GM19035 (cell line): ENCODE measurements at regions not wholly inside any gene's neighbourhood (a gene's known extent, or its start where the extent isn't known, plus 50 kb on each side); places are given as distances from the start of the nearest gene placed in this dataset.
"Not testable (repeated sequence)": the region's sequence is repeated elsewhere in the genome, so short reads cannot be mapped to it uniquely, and the experiment has no call there.

Experiments used
- ATAC-seq: cut with Tn5 transposase; IDR thresholded peaks from one replicate; pipeline ENCODE4 v1.9.1; 2021; ENCODE audit not compliant: unreplicated experiment

- ATAC-seq: no peak
Measured at GRCh38 chr11:129696309-129696989, 119.2 kb upstream of the TMEM45B start.

DNA sequence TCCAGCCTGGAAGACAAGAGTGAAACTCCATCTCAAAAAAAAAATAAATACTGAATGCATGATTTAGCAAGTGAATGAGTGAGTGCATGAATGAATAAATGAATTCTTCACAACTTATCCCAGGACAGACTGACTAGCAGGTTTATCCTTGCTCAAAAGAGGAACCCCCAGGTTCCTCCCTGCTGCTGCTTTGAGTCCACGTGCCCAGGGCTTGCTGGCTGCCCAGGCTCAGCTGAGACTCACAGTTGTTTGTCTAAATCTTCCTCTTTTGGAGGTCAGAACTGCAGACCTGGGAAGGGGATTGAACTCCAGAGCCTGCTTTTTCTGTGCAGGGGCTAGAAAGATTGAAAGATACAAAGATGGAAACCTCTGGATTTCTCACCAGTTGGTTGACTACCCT lies 117.4 kb upstream of the TMEM45B start:
- ATAC-seq: no peak

GRCh38 chr11:129699711-129700304 lies 115.8 kb upstream of the TMEM45B start:
- no peak for ATAC-seq

GRCh38 chr11:129700701-129701100 lies 114.9 kb upstream of the TMEM45B start:
- no peak for ATAC-seq

- ATAC-seq: no peak
Measured at GRCh38 chr11:129701706-129702105, 113.9 kb upstream of the TMEM45B start.

GRCh38 chr11:129702410-129703398 lies 112.9 kb upstream of the TMEM45B start:
- no peak for ATAC-seq

- ATAC-seq: no peak
Measured at GRCh38 chr11:129703846-129704245, 111.8 kb upstream of the TMEM45B start.

DNA sequence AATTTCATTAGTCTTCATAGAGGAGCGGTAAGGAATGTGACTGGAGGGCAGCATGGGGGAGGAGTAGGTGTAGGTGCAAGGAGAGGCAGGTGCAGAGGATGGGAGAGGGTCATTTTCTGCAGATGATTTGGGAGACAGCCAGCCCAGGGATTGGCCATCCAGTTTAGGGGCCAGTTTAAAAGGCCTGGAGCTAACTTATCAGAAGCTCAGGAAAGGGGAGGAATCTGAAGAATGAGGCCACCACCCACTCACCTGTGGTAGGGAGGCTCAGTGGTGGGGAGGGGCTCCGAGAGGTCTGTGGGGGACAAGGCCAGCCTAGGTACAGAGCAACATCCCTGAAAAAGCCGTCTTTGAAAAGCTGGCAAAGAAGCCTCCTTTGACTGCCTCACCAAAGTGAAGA lies 110.8 kb upstream of the TMEM45B start:
- ATAC-seq: no peak

DNA sequence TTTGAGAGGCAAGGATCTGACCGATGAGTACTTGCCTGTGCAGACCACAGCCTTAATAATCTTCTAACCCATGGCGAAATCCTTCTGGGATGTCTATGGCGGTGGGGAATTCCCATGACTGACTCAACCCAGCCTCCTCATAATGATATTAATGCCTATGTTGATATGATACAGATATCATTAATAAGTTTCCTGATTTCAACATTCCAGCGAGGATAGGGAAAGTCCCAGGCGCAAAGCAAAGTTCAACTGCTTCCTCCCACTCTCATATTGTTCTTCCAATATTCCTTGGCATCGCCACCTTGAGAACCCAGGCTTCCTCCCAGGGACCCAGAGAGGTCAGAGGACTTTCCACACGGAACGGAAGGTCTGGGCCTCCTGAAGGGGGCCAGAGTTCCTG lies 110.3 kb upstream of the TMEM45B start:
- ATAC-seq: no peak

- ATAC-seq: no peak
Measured at GRCh38 chr11:129705933-129706332, 109.7 kb upstream of the TMEM45B start.

GRCh38 chr11:129709801-129710398 lies 105.7 kb upstream of the TMEM45B start:
- ATAC-seq: no peak

- ATAC-seq: no peak
Measured at GRCh38 chr11:129710423-129710822, 105.2 kb upstream of the TMEM45B start.

DNA sequence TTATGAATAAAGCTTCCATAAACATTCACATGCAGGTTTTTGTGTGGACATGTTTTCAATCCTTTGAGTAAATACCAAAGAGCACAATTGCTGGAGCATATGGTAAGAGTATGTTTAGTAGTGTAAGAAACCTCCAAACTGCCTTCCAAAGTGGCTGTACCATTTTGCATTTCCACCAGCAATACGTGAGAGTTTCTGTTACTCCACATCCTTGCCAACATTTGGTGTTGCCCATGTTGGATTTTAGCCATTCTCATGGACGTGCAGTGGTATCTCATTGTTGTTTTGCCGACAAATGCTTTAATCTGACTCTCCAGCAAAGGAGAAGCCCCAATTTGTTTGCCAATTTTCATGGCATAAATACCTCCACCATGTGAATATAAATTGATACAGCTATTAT lies 103.9 kb upstream of the TMEM45B start:
- ATAC-seq: no peak

DNA sequence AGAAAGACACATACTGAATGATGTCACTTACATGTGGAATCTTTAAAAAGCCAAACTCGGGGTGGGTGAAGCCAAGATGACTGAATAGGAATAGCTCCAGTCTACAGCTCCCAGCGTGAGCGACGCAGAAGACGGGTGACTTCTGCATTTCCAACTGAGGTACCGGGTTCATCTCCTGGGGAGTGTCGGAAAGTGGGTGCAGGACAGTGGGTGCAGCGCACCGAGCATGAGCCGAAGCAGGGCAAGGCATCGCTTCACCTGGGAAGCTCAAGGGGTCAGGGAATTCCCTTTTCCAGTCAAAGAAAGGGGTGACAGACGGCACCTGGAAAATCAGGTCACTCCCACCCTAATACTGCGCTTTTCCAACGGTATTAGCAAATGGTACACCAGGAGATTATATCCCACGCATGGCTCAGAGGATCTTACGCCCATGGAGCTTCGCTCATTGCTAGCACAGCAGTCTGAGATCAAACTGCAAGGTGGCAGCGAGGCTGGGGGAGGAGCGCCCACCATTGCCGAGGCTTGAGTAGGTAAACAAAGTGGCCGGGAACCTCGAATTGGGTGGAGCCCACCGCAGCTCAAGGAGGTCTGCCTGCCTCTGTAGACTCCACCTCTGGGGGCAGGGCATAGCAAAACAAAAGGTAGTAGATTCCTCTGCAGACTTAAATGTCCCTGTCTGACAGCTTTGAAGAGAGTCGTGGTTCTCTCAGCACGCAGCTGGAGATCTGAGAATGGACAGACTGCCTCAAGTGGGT lies 103.0 kb upstream of the TMEM45B start:
- not testable (repeated sequence) for ATAC-seq

- ATAC-seq: no peak
Measured at GRCh38 chr11:129719037-129719436, 96.6 kb upstream of the TMEM45B start.

DNA sequence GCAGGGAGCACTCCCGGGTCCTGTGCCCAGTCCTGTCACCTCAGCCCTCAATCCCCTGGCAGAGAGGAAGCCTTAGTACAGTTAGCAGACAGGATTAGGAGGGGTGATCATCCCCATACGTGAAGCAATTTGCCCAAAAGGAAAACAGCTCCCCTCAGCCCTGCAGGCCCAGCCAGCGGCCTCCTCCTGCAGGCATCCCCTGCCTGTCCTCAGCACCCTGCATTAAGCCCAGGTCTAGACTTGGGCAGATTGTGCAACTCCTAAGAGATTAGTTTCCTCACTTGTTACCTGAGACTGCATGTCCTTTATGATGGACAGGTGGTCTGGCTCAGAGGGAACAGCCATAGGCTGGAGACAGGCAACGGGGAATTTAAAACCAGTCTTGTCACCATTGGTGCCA lies 95.5 kb upstream of the TMEM45B start:
- ATAC-seq: no peak

- ATAC-seq: no peak
Measured at GRCh38 chr11:129720994-129721393, 94.7 kb upstream of the TMEM45B start.

DNA sequence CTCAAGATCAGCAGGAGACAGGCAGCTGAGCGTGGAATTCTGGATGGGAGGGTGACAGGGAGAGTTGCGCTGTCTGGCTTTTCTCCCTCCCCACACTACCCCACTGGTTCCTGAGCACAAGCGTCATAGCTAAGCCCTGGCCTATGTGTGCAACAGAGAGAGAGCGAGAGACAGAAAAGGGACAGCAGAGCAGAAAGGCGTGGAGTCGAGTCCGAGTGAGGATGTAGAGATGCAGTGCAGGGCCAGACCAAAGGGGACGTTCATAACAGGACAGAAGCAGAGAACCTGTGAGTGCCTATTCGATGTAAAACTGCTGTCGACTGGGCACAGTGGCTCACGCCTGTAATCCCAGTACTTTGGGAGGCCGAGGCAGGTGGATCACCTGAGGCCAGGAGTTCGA lies 94.0 kb upstream of the TMEM45B start:
- no peak for ATAC-seq

DNA sequence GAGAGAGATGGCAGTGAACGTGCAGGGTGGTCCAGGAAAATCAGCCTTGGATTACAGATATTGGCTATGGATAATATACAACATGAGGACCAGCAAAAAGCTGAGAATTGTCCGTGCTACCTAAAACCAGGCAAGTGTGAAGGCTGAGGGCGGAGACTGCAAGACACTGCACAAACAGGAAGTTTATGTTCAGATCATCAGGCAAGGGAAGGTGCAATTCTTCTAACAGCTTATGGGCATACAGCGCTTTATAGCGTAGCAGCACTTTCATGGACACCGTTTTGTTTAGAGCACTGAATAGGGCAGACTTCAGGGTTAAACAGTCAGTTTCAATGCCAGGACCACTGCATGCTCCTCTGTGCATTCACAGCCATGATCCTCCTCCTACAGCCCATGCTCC lies 93.1 kb upstream of the TMEM45B start:
- ATAC-seq: no peak

- ATAC-seq: no peak
Measured at GRCh38 chr11:129723146-129723760, 92.4 kb upstream of the TMEM45B start.
